A549 (cell line): ENCODE measurements at regions not wholly inside any gene's neighbourhood (a gene's known extent, or its start where the extent isn't known, plus 50 kb on each side); places are given as distances from the start of the nearest gene placed in this dataset.

ENCODE experiments used
- CEBPB ChIP-seq, 2 experiments: fragments of >200 bp in 1 of 2; sonication (Bioruptor Twin) in 1 of 2; formaldehyde crosslinking in 1 of 2; IDR thresholded peaks; 2 replicates each; pipeline ENCODE4 v1.6.1; 2012 to 2016
- EHF ChIP-seq: fragments of 250-450 bp; sonication (Bioruptor Pico); IDR thresholded peaks from 2 replicates; pipeline ENCODE4 v1.5.0; 2020; ENCODE audit warnings: mild to moderate bottlenecking
- EP300 ChIP-seq, 2 experiments: fragments of >200 bp; sonication (Bioruptor Twin); formaldehyde crosslinking; IDR thresholded peaks; 2 replicates in 1 of 2; 3 replicates in 1 of 2; pipeline ENCODE4 v1.6.1; 2016 to 2017
- HDAC2 ChIP-seq: fragments of 200-600 bp; sonication (generic); IDR thresholded peaks from 2 replicates; pipeline ENCODE4 v1.6.1; 2016
- RAD21 ChIP-seq, 2 experiments: fragments of >200 bp in 1 of 2; sonication (Bioruptor Twin) in 1 of 2; formaldehyde crosslinking in 1 of 2; IDR thresholded peaks in 1 of 2; conservative IDR thresholded peaks in 1 of 2; 2 replicates in 1 of 2; 3 replicates in 1 of 2; pipeline ENCODE4 v1.6.1; 2012 to 2018; ENCODE audit warnings: inconsistent platforms in 1 of 2
- ZFP36 ChIP-seq: fragments of 450-650 bp; IDR thresholded peaks from 2 replicates; pipeline ENCODE4 v1.6.1; 2014; ENCODE audit warnings: borderline replicate concordance; ENCODE audit not compliant: partially characterized antibody
- TF ChIP-seq, protein P1 (sequence below): fragments of >200 bp; sonication (Bioruptor Twin); formaldehyde crosslinking; IDR thresholded peaks from 3 replicates; pipeline ENCODE4 v1.5.1; 2016
- TF ChIP-seq, protein P2 (sequence below): fragments of 200-600 bp; sonication (generic); IDR thresholded peaks from 2 replicates; pipeline ENCODE4 v1.6.1; 2016; ENCODE audit warnings: antibody characterized with exemption, mild to moderate bottlenecking, moderate library complexity
- TF ChIP-seq, protein P3 (sequence below): fragments of 450-650 bp; IDR thresholded peaks from 2 replicates; pipeline ENCODE4 v1.6.1; 2014; ENCODE audit warnings: antibody characterized with exemption
- TF ChIP-seq, protein P4 (sequence below): fragments of >200 bp; sonication (Bioruptor Twin); formaldehyde crosslinking; IDR thresholded peaks from 2 replicates; pipeline ENCODE4 v1.6.1; 2016

DNA sequence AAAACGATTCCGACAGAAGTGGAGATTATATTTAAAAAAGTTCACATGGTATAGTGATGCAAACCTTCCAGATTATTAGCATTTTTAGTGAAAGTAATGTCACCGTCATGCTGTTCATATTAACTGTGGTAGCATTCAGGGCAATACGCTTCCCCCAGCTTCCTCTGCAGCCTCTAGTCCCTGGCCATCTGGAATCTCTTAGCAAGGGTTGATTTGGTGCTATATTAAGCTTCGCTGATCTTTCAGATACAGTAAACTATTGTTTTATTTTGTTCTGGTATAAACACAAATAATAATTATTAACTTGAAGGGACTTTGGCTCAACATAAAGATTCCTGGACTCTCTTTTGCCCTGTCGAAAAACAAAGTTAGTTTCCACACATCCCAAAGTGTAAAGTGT is 1080.5 kb upstream of the TENM3 start:
- TF ChIP-seq EHF (CRISPR knock-in tag) (no peak), EP300 (IDR thresholded peaks at IDR 0.05) (no peak), ZFP36 (no peak), CEBPB (IDR thresholded peaks at IDR 0.05) (no peak), HDAC2 (no peak), RAD21 (conservative IDR thresholded peaks at IDR 0.05 in 1 of 2, IDR thresholded peaks at IDR 0.05 in 1 of 2) (no peak)
- TF ChIP-seq, protein P1, sequence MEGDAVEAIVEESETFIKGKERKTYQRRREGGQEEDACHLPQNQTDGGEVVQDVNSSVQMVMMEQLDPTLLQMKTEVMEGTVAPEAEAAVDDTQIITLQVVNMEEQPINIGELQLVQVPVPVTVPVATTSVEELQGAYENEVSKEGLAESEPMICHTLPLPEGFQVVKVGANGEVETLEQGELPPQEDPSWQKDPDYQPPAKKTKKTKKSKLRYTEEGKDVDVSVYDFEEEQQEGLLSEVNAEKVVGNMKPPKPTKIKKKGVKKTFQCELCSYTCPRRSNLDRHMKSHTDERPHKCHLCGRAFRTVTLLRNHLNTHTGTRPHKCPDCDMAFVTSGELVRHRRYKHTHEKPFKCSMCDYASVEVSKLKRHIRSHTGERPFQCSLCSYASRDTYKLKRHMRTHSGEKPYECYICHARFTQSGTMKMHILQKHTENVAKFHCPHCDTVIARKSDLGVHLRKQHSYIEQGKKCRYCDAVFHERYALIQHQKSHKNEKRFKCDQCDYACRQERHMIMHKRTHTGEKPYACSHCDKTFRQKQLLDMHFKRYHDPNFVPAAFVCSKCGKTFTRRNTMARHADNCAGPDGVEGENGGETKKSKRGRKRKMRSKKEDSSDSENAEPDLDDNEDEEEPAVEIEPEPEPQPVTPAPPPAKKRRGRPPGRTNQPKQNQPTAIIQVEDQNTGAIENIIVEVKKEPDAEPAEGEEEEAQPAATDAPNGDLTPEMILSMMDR = no peak
- TF ChIP-seq, protein P2, sequence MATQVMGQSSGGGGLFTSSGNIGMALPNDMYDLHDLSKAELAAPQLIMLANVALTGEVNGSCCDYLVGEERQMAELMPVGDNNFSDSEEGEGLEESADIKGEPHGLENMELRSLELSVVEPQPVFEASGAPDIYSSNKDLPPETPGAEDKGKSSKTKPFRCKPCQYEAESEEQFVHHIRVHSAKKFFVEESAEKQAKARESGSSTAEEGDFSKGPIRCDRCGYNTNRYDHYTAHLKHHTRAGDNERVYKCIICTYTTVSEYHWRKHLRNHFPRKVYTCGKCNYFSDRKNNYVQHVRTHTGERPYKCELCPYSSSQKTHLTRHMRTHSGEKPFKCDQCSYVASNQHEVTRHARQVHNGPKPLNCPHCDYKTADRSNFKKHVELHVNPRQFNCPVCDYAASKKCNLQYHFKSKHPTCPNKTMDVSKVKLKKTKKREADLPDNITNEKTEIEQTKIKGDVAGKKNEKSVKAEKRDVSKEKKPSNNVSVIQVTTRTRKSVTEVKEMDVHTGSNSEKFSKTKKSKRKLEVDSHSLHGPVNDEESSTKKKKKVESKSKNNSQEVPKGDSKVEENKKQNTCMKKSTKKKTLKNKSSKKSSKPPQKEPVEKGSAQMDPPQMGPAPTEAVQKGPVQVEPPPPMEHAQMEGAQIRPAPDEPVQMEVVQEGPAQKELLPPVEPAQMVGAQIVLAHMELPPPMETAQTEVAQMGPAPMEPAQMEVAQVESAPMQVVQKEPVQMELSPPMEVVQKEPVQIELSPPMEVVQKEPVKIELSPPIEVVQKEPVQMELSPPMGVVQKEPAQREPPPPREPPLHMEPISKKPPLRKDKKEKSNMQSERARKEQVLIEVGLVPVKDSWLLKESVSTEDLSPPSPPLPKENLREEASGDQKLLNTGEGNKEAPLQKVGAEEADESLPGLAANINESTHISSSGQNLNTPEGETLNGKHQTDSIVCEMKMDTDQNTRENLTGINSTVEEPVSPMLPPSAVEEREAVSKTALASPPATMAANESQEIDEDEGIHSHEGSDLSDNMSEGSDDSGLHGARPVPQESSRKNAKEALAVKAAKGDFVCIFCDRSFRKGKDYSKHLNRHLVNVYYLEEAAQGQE = no peak
- TF ChIP-seq, protein P3, sequence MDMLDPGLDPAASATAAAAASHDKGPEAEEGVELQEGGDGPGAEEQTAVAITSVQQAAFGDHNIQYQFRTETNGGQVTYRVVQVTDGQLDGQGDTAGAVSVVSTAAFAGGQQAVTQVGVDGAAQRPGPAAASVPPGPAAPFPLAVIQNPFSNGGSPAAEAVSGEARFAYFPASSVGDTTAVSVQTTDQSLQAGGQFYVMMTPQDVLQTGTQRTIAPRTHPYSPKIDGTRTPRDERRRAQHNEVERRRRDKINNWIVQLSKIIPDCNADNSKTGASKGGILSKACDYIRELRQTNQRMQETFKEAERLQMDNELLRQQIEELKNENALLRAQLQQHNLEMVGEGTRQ = no peak
- TF ChIP-seq, protein P4, sequence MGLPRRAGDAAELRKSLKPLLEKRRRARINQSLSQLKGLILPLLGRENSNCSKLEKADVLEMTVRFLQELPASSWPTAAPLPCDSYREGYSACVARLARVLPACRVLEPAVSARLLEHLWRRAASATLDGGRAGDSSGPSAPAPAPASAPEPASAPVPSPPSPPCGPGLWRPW = no peak
